ENCODE measurements at regions not wholly inside any gene's neighbourhood (a gene's known extent, or its start where the extent isn't known, plus 50 kb on each side); places are given as distances from the start of the nearest gene placed in this dataset.
"Not testable (repeated sequence)": the region's sequence is repeated elsewhere in the genome, so short reads cannot be mapped to it uniquely, and the experiment has no call there.

DNA sequence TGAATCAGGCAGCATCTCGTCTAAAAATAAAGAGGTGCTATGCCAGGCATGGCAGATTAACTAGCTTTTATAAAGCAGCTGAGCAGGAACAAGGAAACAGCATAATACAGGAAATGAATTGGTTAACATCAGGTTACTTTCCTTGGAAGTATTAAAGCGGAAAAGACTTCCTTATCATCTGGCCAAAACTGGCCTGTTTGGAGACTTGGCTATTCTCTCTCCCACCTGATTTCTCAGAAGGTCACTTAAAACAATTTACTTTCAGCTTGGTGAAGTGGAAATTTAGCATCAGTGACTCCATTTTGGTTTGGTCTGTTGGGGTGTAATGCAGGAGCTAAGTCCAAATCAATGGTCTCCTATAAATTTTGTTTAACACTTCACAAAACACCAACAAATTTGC, 191.6 kb downstream of the NUFIP1 start:
- WGBS, 2 donors: 72 to 83% methylated on average over 2 of the region's 2 CpGs
- TF ChIP-seq, protein P1, sequence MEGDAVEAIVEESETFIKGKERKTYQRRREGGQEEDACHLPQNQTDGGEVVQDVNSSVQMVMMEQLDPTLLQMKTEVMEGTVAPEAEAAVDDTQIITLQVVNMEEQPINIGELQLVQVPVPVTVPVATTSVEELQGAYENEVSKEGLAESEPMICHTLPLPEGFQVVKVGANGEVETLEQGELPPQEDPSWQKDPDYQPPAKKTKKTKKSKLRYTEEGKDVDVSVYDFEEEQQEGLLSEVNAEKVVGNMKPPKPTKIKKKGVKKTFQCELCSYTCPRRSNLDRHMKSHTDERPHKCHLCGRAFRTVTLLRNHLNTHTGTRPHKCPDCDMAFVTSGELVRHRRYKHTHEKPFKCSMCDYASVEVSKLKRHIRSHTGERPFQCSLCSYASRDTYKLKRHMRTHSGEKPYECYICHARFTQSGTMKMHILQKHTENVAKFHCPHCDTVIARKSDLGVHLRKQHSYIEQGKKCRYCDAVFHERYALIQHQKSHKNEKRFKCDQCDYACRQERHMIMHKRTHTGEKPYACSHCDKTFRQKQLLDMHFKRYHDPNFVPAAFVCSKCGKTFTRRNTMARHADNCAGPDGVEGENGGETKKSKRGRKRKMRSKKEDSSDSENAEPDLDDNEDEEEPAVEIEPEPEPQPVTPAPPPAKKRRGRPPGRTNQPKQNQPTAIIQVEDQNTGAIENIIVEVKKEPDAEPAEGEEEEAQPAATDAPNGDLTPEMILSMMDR (IDR thresholded peaks at IDR 0.05): no peak
- TF ChIP-seq POLR2A (IDR thresholded peaks at IDR 0.05): no peak
- intact Hi-C loops (cut with DNase I): no loop called here
- Histone ChIP-seq H3K4me3 (replicated peaks in 1 of 3) (no peak overlapping the region), H3K27ac (no peak overlapping the region), H3K36me3 (no peaks in the 10 kb centered on the region), H3K9me3 (no peaks in the 10 kb centered on the region), H3K4me1 (peaks cover 3 to 6% of the 10 kb centered on the region in 2 donors), H3K27me3 (no peaks in the 10 kb centered on the region)
- DNase-seq: no peak

GRCh38 chr13:44796597-44797490, 192.4 kb downstream of the NUFIP1 start:
- WGBS, 2 donors: 82 to 85% methylated on average over 5 of the region's 5 CpGs
- peaks cover 8 to 9% of the 10 kb centered on the region in 2 donors for H3K4me1 ChIP-seq
- no peaks in the 10 kb centered on the region for H3K9me3 ChIP-seq
- no peak overlapping the region for H3K27ac ChIP-seq
- H3K36me3 ChIP-seq: no peaks in the 10 kb centered on the region
- DNase-seq: no peak
- no peak overlapping the region for H3K4me3 ChIP-seq (replicated peaks in 1 of 3)
- no peak for TF ChIP-seq POLR2A (IDR thresholded peaks at IDR 0.05)
- TF ChIP-seq, protein P1 (IDR thresholded peaks at IDR 0.05): no peak
- no peaks in the 10 kb centered on the region for H3K27me3 ChIP-seq
- intact Hi-C loops (cut with DNase I): no loop called here

DNA sequence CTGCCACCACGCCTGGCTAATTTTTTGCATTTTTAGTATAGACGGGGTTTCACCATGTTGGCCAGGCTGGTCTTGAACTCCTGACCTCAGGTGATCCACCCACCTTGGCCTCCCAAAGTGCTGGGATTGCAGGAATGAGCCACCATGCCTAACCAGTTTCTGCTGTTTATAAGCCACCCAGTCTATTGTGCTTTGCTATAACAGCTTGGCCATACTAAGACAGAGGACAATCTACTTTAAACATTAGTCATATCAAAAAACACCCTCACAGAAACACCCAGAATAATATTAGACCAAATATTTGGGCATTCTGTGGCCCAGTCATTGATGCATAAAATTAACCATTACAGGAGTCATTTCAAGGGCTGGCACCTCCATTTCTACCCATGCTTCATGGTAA, 193.2 kb downstream of the NUFIP1 start:
- H3K4me3 ChIP-seq (replicated peaks in 1 of 3); DNase-seq; H3K27ac ChIP-seq; H3K36me3 ChIP-seq; H3K27me3 ChIP-seq; intact Hi-C loops (cut with DNase I); H3K9me3 ChIP-seq; H3K4me1 ChIP-seq: not testable (repeated sequence)
- 97 to 100% methylated on average over 2 of the region's 2 CpGs for WGBS, 2 donors

GRCh38 chr13:44795176-44795575, 194.1 kb downstream of the NUFIP1 start:
- H3K4me3 ChIP-seq (replicated peaks in 1 of 3): no peak overlapping the region
- intact Hi-C loops (cut with DNase I): no loop called here
- no peak overlapping the region for H3K27ac ChIP-seq
- H3K36me3 ChIP-seq: no peaks in the 10 kb centered on the region
- 89 to 92% methylated on average over 2 of the region's 2 CpGs for WGBS, 2 donors
- H3K27me3 ChIP-seq: no peaks in the 10 kb centered on the region
- no peaks in the 10 kb centered on the region for H3K9me3 ChIP-seq
- no peak for DNase-seq
- peaks cover 8 to 9% of the 10 kb centered on the region in 2 donors for H3K4me1 ChIP-seq
- TF ChIP-seq, protein P1 (IDR thresholded peaks at IDR 0.05): no peak
- TF ChIP-seq POLR2A (IDR thresholded peaks at IDR 0.05): no peak

DNA sequence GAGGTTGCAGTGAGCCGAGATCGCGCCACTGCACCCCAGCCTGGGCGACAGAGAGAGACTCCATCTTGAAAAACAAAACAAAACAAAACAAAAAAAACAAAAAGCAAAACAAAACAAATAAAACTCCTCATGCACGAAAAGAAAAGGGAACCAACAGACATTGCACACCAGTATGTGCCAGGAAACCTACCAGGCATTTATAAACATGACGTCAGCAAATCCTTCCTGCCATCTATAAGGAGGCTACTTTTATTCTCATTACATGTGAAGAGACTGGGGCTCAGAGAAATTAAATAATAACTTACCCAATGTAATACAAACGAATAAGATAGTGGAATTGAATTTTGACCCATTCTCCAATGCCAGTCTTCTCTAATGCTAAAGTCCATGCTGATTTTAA, 197.2 kb downstream of the NUFIP1 start:
- no peak for DNase-seq
- Histone ChIP-seq H3K27me3 (no peaks in the 10 kb centered on the region), H3K4me1 (peaks cover 8 to 9% of the 10 kb centered on the region in 2 donors), H3K4me3 (replicated peaks in 1 of 3) (no peak overlapping the region), H3K27ac (peak overlapping the region in 2 of 3 donors; percentile 31 to 65), H3K9me3 (no peaks in the 10 kb centered on the region), H3K36me3 (no peaks in the 10 kb centered on the region)
- intact Hi-C loops (cut with DNase I): no loop called here
- TF ChIP-seq POLR2A (IDR thresholded peaks at IDR 0.05): no peak
- TF ChIP-seq, protein P1 (IDR thresholded peaks at IDR 0.05): no peak
- 47 to 51% methylated on average over 7 of the region's 7 CpGs for WGBS, 2 donors

Measured in thyroid gland (tissue), 4 donors.